ENCODE measurements at regions not wholly inside any gene's neighbourhood (a gene's known extent, or its start where the extent isn't known, plus 50 kb on each side); places are given as distances from the start of the nearest gene placed in this dataset.

DNA sequence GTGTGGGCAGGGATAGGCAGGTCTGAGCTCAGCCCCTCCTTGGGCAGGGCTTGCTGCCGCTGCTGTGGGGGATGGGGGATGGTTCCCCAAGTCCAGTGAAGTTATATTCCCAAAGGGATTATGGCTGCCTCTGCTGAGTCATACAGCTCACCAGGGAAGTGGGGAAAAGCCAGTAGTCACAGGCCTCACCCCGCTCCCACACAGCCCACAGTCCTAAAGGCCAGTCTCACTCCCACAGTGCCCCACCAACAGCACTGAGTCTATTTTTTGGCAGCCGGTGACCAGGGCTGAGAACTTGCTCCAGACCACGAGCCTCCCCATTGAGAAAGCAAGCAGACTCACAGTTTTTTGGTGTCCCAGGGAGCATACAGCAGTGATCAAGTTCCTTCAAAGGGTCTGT, 173.3 kb downstream of the OSR1 start:
- H3K36me3 ChIP-seq (ENCODE audit: control insufficient read depth, insufficient read depth, low read length) = no peaks in the 10 kb centered on the region
- no peak overlapping the region; the same call in 2 of the 3 replicates for H2BK15ac ChIP-seq (ENCODE audit: low read depth, low read length)
- H2BK5ac ChIP-seq (ENCODE audit: low read depth, low read length, poor library complexity, severe bottlenecking) = peak overlapping the region; percentile 26
- no peak for ATAC-seq (ENCODE audit: low read depth)
- H3K23ac ChIP-seq (ENCODE audit: low read depth, low read length) = no peak overlapping the region
- H3K14ac ChIP-seq (replicated peaks; ENCODE audit: low read depth, low read length) = 0 out of 2 replicates have a peak overlapping the region, but pooled peaks have one; percentile 11
- no peak overlapping the region for H4K91ac ChIP-seq (ENCODE audit: insufficient read depth, low read depth, low read length)
- no peak overlapping the region for H3K18ac ChIP-seq (ENCODE audit: low read depth, low read length)
- no TSS peak for BruUV-seq (replicated peaks)
- H3K27ac ChIP-seq (ENCODE audit: insufficient read depth, low read length) = no peak overlapping the region
- H4K20me1 ChIP-seq (ENCODE audit: insufficient read depth, low read length) = no peaks in the 10 kb centered on the region
- dilution Hi-C loops (cut with HindIII; ENCODE audit: low sequenced_read_pairs, unreplicated experiment) (no loop called here), intact Hi-C loops (cut with micrococcal nuclease) (no loop called here), in situ Hi-C loops (cut with MboI; ENCODE audit: low sequenced_read_pairs) (no loop called here)
- H3K79me1 ChIP-seq (ENCODE audit: low read depth in 1 of 2, low read length in 2 of 2) = no peaks in the 10 kb centered on the region
- peak overlapping the region; percentile 20; the same call in 1 of the 2 replicates for H3K4ac ChIP-seq (ENCODE audit: low read depth, low read length)
- no peak overlapping the region for H3K4me2 ChIP-seq (ENCODE audit: low read depth, low read length)
- POLR2A ChIA-PET (ENCODE audit: unreplicated experiment) = no interaction called here
- no peak overlapping the region for H3K9ac ChIP-seq (ENCODE audit: low read depth, low read length)
- H4K5ac ChIP-seq (ENCODE audit: low read depth, low read length) = no peak overlapping the region
- H3K56ac ChIP-seq (ENCODE audit: extremely low read depth, insufficient read depth, low read length) = no peak overlapping the region
- H3K9me1 ChIP-seq (ENCODE audit: insufficient read depth, low read length) = peaks cover 6% of the 10 kb centered on the region
- no peaks in the 10 kb centered on the region for H3K27me3 ChIP-seq (ENCODE audit: control insufficient read depth, insufficient read depth, low read length)
- TF ChIP-seq MXI1 (IDR thresholded peaks at IDR 0.05; ENCODE audit: borderline replicate concordance, low read depth, low read length) = no peak
- TF ChIP-seq, protein P1, sequence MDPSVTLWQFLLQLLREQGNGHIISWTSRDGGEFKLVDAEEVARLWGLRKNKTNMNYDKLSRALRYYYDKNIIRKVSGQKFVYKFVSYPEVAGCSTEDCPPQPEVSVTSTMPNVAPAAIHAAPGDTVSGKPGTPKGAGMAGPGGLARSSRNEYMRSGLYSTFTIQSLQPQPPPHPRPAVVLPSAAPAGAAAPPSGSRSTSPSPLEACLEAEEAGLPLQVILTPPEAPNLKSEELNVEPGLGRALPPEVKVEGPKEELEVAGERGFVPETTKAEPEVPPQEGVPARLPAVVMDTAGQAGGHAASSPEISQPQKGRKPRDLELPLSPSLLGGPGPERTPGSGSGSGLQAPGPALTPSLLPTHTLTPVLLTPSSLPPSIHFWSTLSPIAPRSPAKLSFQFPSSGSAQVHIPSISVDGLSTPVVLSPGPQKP (IDR thresholded peaks at IDR 0.05; ENCODE audit: borderline replicate concordance, low read depth, low read length) = no peak
- peak overlapping the region in 1 of 2 experiments; percentile 49; a peak in 1 of 4 replicates for H4K8ac ChIP-seq (ENCODE audit: low read depth in 2 of 2, low read length in 2 of 2)
- H3K4me3 ChIP-seq (ENCODE audit: insufficient read depth, low read depth, low read length) = no peak overlapping the region
- CTCF ChIA-PET = no interaction called here
- no peak overlapping the region for H2AK9ac ChIP-seq (replicated peaks; ENCODE audit: low read depth, low read length, poor library complexity)
- H3K4me1 ChIP-seq (ENCODE audit: control insufficient read depth, insufficient read depth, low read length) = peaks cover 7% of the 10 kb centered on the region
- 87% methylated on average over 3 of the region's 4 CpGs; no CpG with 5 or more reads in 1 of the 2 experiments for WGBS, 2 experiments (ENCODE audit: extremely low coverage in 2 of 2, insufficient read length in 1 of 2)
- H3K9me3 ChIP-seq (ENCODE audit: control insufficient read depth, insufficient read depth, low read length) = no peaks in the 10 kb centered on the region
- peak overlapping the region; percentile 26 for H2BK120ac ChIP-seq (ENCODE audit: low read depth, low read length)
- no peak overlapping the region for H2AFZ ChIP-seq (replicated peaks; ENCODE audit: low read length, poor library complexity)
- H2AK5ac ChIP-seq (ENCODE audit: low read depth, low read length) = 0 out of 2 replicates have a peak overlapping the region, but pooled peaks have one; percentile 24
- peak; percentile 27 for DNase-seq
- peak overlapping the region; percentile 1; the same call in 1 of the 2 replicates for H2BK20ac ChIP-seq (ENCODE audit: low read depth, low read length)

Measured in IMR-90 (cell line).